Neural progenitor cell (in vitro differentiated cells): ENCODE measurements at regions not wholly inside any gene's neighbourhood (a gene's known extent, or its start where the extent isn't known, plus 50 kb on each side); places are given as distances from the start of the nearest gene placed in this dataset.

Experiments used
- DNase-seq: peaks from one replicate; pipeline ENCODE4 v3.0.0-alpha.2; 2016; ENCODE audit warnings: low spot score
- H2AFZ ChIP-seq: fragments of 200-600 bp; sonication (generic); replicated peaks from 2 replicates; pipeline ENCODE4 v1.6.1; 2016; ENCODE audit warnings: antibody characterized with exemption
- H3F3A ChIP-seq: fragments of 200-600 bp; sonication (generic); 2 replicates; pipeline ENCODE4 v1.6.1; 2016; ENCODE audit warnings: antibody characterized with exemption, low read depth
- H3K27ac ChIP-seq: fragments of 200-600 bp; sonication (generic); 2 replicates; pipeline ENCODE4 v1.5.1; 2016; ENCODE audit warnings: mild to moderate bottlenecking
- H3K27me3 ChIP-seq: fragments of 200-600 bp; sonication (generic); 2 replicates; pipeline ENCODE4 v1.6.1; 2016; ENCODE audit warnings: mild to moderate bottlenecking, moderate library complexity
- H3K36me3 ChIP-seq: fragments of 200-600 bp; sonication (generic); 2 replicates; pipeline ENCODE4 v1.5.1; 2016
- H3K4me1 ChIP-seq: fragments of 200-600 bp; sonication (generic); 2 replicates; pipeline ENCODE4 v1.6.1; 2016; ENCODE audit warnings: mixed run types
- H3K4me2 ChIP-seq: fragments of 200-600 bp; sonication (generic); 2 replicates; pipeline ENCODE4 v1.6.1; 2016
- H3K4me3 ChIP-seq: fragments of 200-600 bp; sonication (generic); 2 replicates; pipeline ENCODE4 v1.5.1; 2016
- H3K79me2 ChIP-seq: fragments of 200-600 bp; sonication (generic); 2 replicates; pipeline ENCODE4 v1.6.1; 2016; ENCODE audit warnings: low read depth
- H3K9ac ChIP-seq: fragments of 200-600 bp; sonication (generic); 2 replicates; pipeline ENCODE4 v1.6.1; 2016
- H3K9me3 ChIP-seq: fragments of 200-600 bp; sonication (generic); 2 replicates; pipeline ENCODE4 v1.5.1; 2016; ENCODE audit warnings: low read depth
- H4K20me1 ChIP-seq: fragments of 200-600 bp; sonication (generic); 2 replicates; pipeline ENCODE4 v1.6.1; 2016; ENCODE audit warnings: low read depth
- H3K27ac Mint-ChIP-seq: 3 replicates; pipeline ENCODE4 v1.8.0; 2021; ENCODE audit warnings: mixed read lengths
- H3K27me3 Mint-ChIP-seq: 2 replicates; pipeline ENCODE4 v1.8.0; 2022; ENCODE audit warnings: low read depth, mild to moderate bottlenecking, inconsistent platforms, moderate library complexity, mixed read lengths; ENCODE audit not compliant: insufficient read depth
- H3K36me3 Mint-ChIP-seq: 3 replicates; pipeline ENCODE4 v1.8.0; 2021; ENCODE audit warnings: mixed read lengths
- H3K4me1 Mint-ChIP-seq: 3 replicates; pipeline ENCODE4 v1.8.0; 2021; ENCODE audit warnings: mixed read lengths
- H3K4me3 Mint-ChIP-seq: 3 replicates; pipeline ENCODE4 v1.8.0; 2021; ENCODE audit warnings: mild to moderate bottlenecking, moderate library complexity, mixed read lengths
- H3K9me3 Mint-ChIP-seq: 3 replicates; pipeline ENCODE4 v1.8.0; 2020; ENCODE audit warnings: mixed read lengths
- CTCF ChIP-seq: fragments of 200-600 bp; sonication (generic); IDR thresholded peaks from 2 replicates; pipeline ENCODE4 v1.5.1; 2017; ENCODE audit warnings: antibody characterized with exemption, mild to moderate bottlenecking
- EZH2 ChIP-seq: fragments of 200-600 bp; sonication (generic); IDR thresholded peaks from 2 replicates; pipeline ENCODE4 v1.6.1; 2017; ENCODE audit warnings: antibody characterized with exemption, mild to moderate bottlenecking, moderate library complexity
- EZH2phosphoT487 ChIP-seq: fragments of 200-600 bp; sonication (generic); IDR thresholded peaks from 2 replicates; pipeline ENCODE4 v1.6.1; 2017; ENCODE audit warnings: antibody characterized with exemption

GRCh38 chr18:26686532-26686931 is 138.2 kb upstream of the KCTD1 start:
- TF ChIP-seq EZH2 = no peak
- TF ChIP-seq CTCF = no peak
- DNase-seq = no peak
- Histone ChIP-seq H3K4me2 (peak overlapping the region; percentile 56), H3F3A (peaks cover 16% of the 10 kb centered on the region), H3K27me3 (no peaks in the 10 kb centered on the region), H3K79me2 (no peaks in the 10 kb centered on the region), H3K9me3 (no peaks in the 10 kb centered on the region), H3K36me3 (no peaks in the 10 kb centered on the region), H4K20me1 (no peaks in the 10 kb centered on the region), H3K4me1 (peaks cover 24% of the 10 kb centered on the region), H3K9ac (no peak overlapping the region), H3K27ac (no peak overlapping the region), H2AFZ (no peak overlapping the region), H3K4me3 (no peak overlapping the region)
- H3K4me1 Mint-ChIP-seq = peaks cover 61% of the 10 kb centered on the region
- H3K9me3 Mint-ChIP-seq = peaks cover 4% of the 10 kb centered on the region
- no peaks in the 10 kb centered on the region for H3K27me3 Mint-ChIP-seq
- peak overlapping the region; percentile 93 for H3K27ac Mint-ChIP-seq
- H3K36me3 Mint-ChIP-seq = peaks cover 1% of the 10 kb centered on the region
- H3K4me3 Mint-ChIP-seq = no peak overlapping the region

GRCh38 chr18:26685438-26686157 is 137.2 kb upstream of the KCTD1 start:
- TF ChIP-seq EZH2phosphoT487 = no peak
- no peak for TF ChIP-seq CTCF
- TF ChIP-seq EZH2 = no peak
- no peak overlapping the region for H2AFZ ChIP-seq
- no peaks in the 10 kb centered on the region for H4K20me1 ChIP-seq
- no peaks in the 10 kb centered on the region for H3K9me3 ChIP-seq
- DNase-seq = peak; percentile 46
- peaks cover 24% of the 10 kb centered on the region for H3K4me1 ChIP-seq
- peaks cover 68% of the 10 kb centered on the region for H3K4me1 Mint-ChIP-seq
- peaks cover 3% of the 10 kb centered on the region for H3K9me3 Mint-ChIP-seq
- no peaks in the 10 kb centered on the region for H3K27me3 ChIP-seq
- H3K36me3 ChIP-seq = no peaks in the 10 kb centered on the region
- no peak overlapping the region for H3K27ac ChIP-seq
- H3F3A ChIP-seq = peaks cover 16% of the 10 kb centered on the region
- peak overlapping the region; percentile 28 for H3K4me3 Mint-ChIP-seq
- H3K79me2 ChIP-seq = no peaks in the 10 kb centered on the region
- no peaks in the 10 kb centered on the region for H3K27me3 Mint-ChIP-seq
- H3K4me2 ChIP-seq = peak overlapping the region; percentile 56
- no peak overlapping the region for H3K9ac ChIP-seq
- no peak overlapping the region for H3K4me3 ChIP-seq
- H3K36me3 Mint-ChIP-seq = no peaks in the 10 kb centered on the region
- peak overlapping the region; percentile 93 for H3K27ac Mint-ChIP-seq

- peaks cover 2% of the 10 kb centered on the region for H3K27me3 Mint-ChIP-seq
Measured at GRCh38 chr18:26677957-26678356, 129.6 kb upstream of the KCTD1 start.

More at GRCh38 chr18:26677957-26678356, 129.6 kb upstream of the KCTD1 start:
- no peak for TF ChIP-seq EZH2phosphoT487
- no peak for TF ChIP-seq CTCF
- TF ChIP-seq EZH2 = no peak
- Histone ChIP-seq H3K36me3 (no peaks in the 10 kb centered on the region), H3K79me2 (no peaks in the 10 kb centered on the region), H3K4me1 (no peaks in the 10 kb centered on the region), H4K20me1 (no peaks in the 10 kb centered on the region), H3K9ac (no peak overlapping the region), H3K9me3 (no peaks in the 10 kb centered on the region), H2AFZ (no peak overlapping the region), H3F3A (no peaks in the 10 kb centered on the region), H3K4me3 (no peak overlapping the region), H3K4me2 (no peak overlapping the region), H3K27ac (no peak overlapping the region), H3K27me3 (no peaks in the 10 kb centered on the region)
- Mint-ChIP-seq H3K27ac (no peak overlapping the region), H3K4me3 (no peak overlapping the region), H3K4me1 (peaks cover 24% of the 10 kb centered on the region), H3K36me3 (peaks cover 8% of the 10 kb centered on the region), H3K9me3 (peaks cover 17% of the 10 kb centered on the region)
- no peak for DNase-seq
